ENCODE measurements at regions not wholly inside any gene's neighbourhood (a gene's known extent, or its start where the extent isn't known, plus 50 kb on each side); places are given as distances from the start of the nearest gene placed in this dataset.

GRCh38 chr2:16882706-16883105, 217.1 kb upstream of the CYRIA start:
- TF ChIP-seq CTCF (IDR thresholded peaks at IDR 0.05) (no peak), POLR2A (IDR thresholded peaks at IDR 0.05) (no peak)

Measured in esophagus squamous epithelium (tissue), 4 donors.